Subcutaneous abdominal adipose tissue (tissue), 5 donors: ENCODE measurements at regions not wholly inside any gene's neighbourhood (a gene's known extent, or its start where the extent isn't known, plus 50 kb on each side); places are given as distances from the start of the nearest gene placed in this dataset.
"Not testable (repeated sequence)": the region's sequence is repeated elsewhere in the genome, so short reads cannot be mapped to it uniquely, and the experiment has no call there.

Experiments
- H3K27ac ChIP-seq: one replicate; pipeline ENCODE4 v1.7.0; 2013; ENCODE audit warnings: low read depth, mild to moderate bottlenecking, inconsistent platforms, low read length, moderate library complexity
- H3K27me3 ChIP-seq, 5 donors: one replicate each; pipeline ENCODE4 v1.7.0; 2013; ENCODE audit warnings: low read length in 5 of 5, inconsistent platforms in 1 of 5; ENCODE audit not compliant: control insufficient read depth in 5 of 5, insufficient read depth in 4 of 5
- H3K36me3 ChIP-seq, 5 donors: one replicate each; pipeline ENCODE4 v1.7.0; 2013; ENCODE audit warnings: low read length in 5 of 5; ENCODE audit not compliant: control insufficient read depth in 5 of 5, insufficient read depth in 5 of 5
- H3K4me1 ChIP-seq, 5 donors: one replicate each; pipeline ENCODE4 v1.7.0; 2013; ENCODE audit warnings: low read length in 5 of 5, mild to moderate bottlenecking in 3 of 5, moderate library complexity in 1 of 5; ENCODE audit not compliant: control insufficient read depth in 5 of 5, insufficient read depth in 5 of 5
- H3K4me3 ChIP-seq, 5 donors: one replicate each; pipeline ENCODE4 v1.7.0; 2013; ENCODE audit warnings: low read length in 5 of 5, low read depth in 1 of 5
- H3K9ac ChIP-seq, 5 donors: one replicate each; pipeline ENCODE4 v1.7.0; 2013; ENCODE audit warnings: low read length in 5 of 5, mild to moderate bottlenecking in 4 of 5, moderate library complexity in 3 of 5
- H3K9me3 ChIP-seq, 5 donors: one replicate each; pipeline ENCODE4 v1.7.0; 2013; ENCODE audit warnings: low read length in 5 of 5; ENCODE audit not compliant: control insufficient read depth in 5 of 5
- donor health status: healthy.
- donor health status: healthy.
- donor health status: healthy.
- donor health status: healthy.
- donor health status: healthy.

DNA sequence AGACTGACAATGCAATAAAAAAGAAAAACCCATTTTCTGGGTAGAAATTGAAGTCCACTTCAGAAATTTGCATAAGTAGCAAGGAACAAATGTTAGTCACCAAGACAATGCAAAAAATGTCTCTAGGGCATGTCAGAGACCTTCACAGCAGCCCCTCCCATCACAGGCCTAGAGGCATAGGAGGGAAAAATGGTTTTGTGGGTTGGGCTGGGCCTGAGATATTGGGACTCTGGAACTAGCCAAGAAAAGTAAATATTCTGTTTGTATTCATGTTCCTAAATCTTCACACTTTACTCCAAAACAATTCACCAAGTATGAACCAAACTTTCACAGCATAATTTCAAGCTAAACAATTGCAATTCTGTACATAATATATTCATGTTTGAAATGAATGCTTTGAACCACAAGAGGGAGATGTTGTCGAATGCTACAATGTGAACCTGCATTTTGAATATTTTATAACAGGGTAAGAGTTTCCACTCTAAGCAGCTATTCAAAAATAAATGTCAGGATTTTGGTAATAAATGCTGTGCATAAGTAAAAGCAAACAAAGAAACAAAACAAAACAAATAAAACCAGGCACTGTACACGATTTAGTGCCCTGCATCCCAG lies 429.2 kb downstream of the OTOL1 start:
- Histone ChIP-seq H3K4me1 (peaks cover 0 to 2% (median 0%) of the 10 kb centered on the region in 5 donors), H3K27ac (no peak overlapping the region), H3K9me3 (peaks cover 0 to 5% (median 0%) of the 10 kb centered on the region in 5 donors), H3K9ac (no peak overlapping the region), H3K36me3 (no peaks in the 10 kb centered on the region), H3K4me3 (no peak overlapping the region), H3K27me3 (no peaks in the 10 kb centered on the region)

DNA sequence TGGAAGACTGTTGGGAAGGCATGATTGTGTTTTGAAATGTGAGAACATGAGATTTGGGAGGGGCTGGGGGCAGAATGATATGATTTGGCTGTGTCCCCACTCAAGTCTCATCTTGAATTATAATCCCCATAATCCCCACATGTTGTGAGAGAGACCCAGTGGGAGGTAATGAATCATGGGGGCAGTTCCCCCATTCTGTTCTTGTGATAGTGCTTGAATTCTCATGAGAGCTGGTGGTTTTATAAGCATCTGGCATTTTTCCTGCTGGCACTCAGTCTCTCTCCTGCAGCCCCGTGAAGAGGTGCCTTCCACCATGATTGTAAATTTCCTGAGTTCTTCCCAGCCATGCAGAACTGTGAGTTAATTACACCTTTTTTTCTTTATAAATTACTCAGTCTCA lies 430.5 kb downstream of the OTOL1 start:
- Histone ChIP-seq H3K36me3 (no peaks in the 10 kb centered on the region), H3K27ac (no peak overlapping the region), H3K9me3 (peaks cover 0 to 8% (median 0%) of the 10 kb centered on the region in 5 donors), H3K27me3 (no peaks in the 10 kb centered on the region), H3K4me3 (no peak overlapping the region), H3K9ac (no peak overlapping the region), H3K4me1 (peaks cover 0 to 2% (median 0%) of the 10 kb centered on the region in 5 donors)

DNA sequence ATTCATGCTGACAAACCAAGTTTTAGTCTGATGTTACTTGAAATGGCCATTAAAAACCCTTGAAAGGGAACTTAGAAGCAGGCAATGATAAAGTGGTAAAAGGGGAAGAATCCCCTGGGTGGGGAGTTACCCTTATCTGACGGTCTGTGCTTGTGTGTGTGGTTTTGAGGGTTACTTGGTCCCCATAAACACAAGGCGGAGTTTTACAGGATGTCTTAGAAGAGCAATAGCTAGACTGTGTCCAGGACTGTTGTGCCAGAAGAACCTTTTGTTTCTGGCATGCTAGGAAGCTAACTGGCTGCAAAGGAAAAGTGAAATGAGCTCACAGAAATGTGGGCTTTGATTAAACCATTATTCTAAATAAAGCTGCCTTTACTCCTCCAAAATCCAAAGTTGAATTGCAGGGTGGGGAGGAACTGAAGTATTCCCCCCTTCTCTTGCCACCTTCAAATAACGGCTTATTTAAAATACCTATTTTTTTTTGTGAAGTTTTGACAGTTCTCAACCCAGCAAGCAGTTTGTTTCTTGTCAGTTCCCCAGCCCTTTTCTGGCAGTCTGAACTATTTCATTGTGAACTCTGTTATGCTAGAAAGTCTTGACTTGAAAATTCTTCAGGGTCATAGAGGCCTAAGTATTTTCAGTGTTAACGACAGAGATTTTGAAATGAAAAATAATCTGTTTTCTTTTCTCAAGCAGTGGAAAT lies 443.5 kb downstream of the OTOL1 start:
- Histone ChIP-seq H3K36me3 (no peaks in the 10 kb centered on the region), H3K4me3 (peak overlapping the region in 2 of 5 donors; percentile 43 to 44), H3K9ac (peak overlapping the region in 2 of 5 donors; percentile 25 to 43), H3K4me1 (peaks cover 0 to 17% (median 3%) of the 10 kb centered on the region in 5 donors), H3K27me3 (no peaks in the 10 kb centered on the region), H3K9me3 (no peaks in the 10 kb centered on the region), H3K27ac (peak overlapping the region; percentile 61)

DNA sequence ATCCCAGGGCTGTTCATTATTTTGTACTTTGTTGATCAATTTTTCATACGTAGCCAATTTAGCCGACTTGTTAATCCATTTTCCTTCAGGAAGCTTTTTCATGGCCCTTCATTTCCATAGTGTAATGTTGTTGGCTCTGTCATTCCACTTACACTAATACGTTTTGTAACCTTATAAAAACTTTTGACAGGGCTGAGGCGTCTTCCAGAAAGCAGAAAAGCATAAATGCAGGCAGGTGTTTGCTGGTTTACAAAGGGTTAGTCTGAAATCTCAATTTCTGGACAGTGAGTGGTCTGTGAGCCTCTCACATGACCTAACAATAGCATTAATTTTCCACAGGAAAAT lies 444.0 kb downstream of the OTOL1 start:
- Histone ChIP-seq H3K9me3 (no peaks in the 10 kb centered on the region), H3K36me3 (no peaks in the 10 kb centered on the region), H3K27me3 (no peaks in the 10 kb centered on the region), H3K4me1 (peaks cover 0 to 17% (median 3%) of the 10 kb centered on the region in 5 donors), H3K27ac (peak overlapping the region; percentile 61), H3K4me3 (no peak overlapping the region), H3K9ac (peak overlapping the region in 1 of 5 donors; percentile 43)

GRCh38 chr3:161941891-161942290 lies 445.3 kb downstream of the OTOL1 start:
- Histone ChIP-seq H3K27me3 (no peaks in the 10 kb centered on the region), H3K27ac (no peak overlapping the region), H3K36me3 (no peaks in the 10 kb centered on the region), H3K4me1 (peaks cover 0 to 17% (median 3%) of the 10 kb centered on the region in 5 donors), H3K9ac (no peak overlapping the region), H3K4me3 (no peak overlapping the region), H3K9me3 (no peaks in the 10 kb centered on the region)

GRCh38 chr3:161943801-161944345 lies 447.3 kb downstream of the OTOL1 start:
- not testable (repeated sequence) for H3K36me3 ChIP-seq, H3K9me3 ChIP-seq, H3K27ac ChIP-seq, H3K27me3 ChIP-seq, H3K4me3 ChIP-seq, H3K9ac ChIP-seq
- H3K4me1 ChIP-seq = peaks cover 0 to 17% (median 3%) of the 10 kb centered on the region in 5 donors

DNA sequence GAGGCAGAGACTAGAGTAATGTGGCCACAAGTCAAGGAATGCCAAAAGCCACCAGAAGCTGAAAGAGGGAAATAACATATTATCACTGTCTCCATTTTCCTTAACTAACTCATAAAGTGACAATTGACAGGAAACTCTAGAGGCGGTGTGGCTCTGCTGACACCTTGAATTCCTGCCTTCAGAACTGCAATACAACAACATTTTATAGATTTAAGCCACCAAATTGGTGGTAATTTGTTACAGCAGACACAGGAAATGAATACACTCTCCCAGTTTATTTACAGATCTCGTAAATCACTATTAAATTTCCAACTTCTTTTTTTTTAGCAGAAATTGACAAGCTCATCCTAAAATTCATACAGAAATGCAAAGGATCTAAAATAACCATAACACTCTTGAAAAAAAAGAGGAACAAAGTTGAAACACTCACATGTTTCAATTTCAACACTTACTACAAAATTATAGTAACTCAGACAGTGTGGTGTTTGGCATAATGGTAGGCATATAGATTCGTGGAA lies 449.9 kb downstream of the OTOL1 start:
- H3K4me1 ChIP-seq = peaks cover 0 to 4% (median 0%) of the 10 kb centered on the region in 5 donors
- no peaks in the 10 kb centered on the region for H3K36me3 ChIP-seq
- no peaks in the 10 kb centered on the region for H3K9me3 ChIP-seq
- H3K9ac ChIP-seq = no peak overlapping the region
- no peak overlapping the region for H3K4me3 ChIP-seq
- H3K27me3 ChIP-seq = no peaks in the 10 kb centered on the region
- H3K27ac ChIP-seq = no peak overlapping the region

- Histone ChIP-seq H3K36me3 (no peaks in the 10 kb centered on the region), H3K27me3 (no peaks in the 10 kb centered on the region), H3K4me3 (no peak overlapping the region), H3K4me1 (peaks cover 0 to 4% (median 0%) of the 10 kb centered on the region in 5 donors), H3K9ac (no peak overlapping the region), H3K27ac (no peak overlapping the region), H3K9me3 (no peaks in the 10 kb centered on the region)
Measured at GRCh38 chr3:161950318-161950868, 453.8 kb downstream of the OTOL1 start.

DNA sequence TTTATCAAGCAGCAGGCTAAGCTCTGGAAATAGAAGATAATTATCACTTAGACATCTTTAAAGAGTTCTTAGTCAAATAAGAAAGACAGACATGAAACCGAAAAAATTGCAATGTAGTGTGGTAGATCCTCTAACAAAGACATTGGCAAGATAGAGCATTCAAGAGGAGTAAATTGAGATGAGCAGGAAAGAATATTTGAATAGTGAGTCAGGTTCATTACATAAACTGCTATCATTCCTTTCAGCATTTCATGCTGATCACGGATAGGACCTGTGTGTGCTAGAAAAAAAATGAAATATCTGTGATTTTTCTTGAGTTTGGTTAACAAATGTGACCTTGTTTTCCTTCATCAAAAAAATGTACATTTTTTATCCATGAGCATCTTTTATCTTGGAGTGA lies 460.9 kb downstream of the OTOL1 start:
- Histone ChIP-seq H3K27ac (no peak overlapping the region), H3K9ac (no peak overlapping the region), H3K36me3 (no peaks in the 10 kb centered on the region), H3K4me1 (peaks cover 0 to 3% (median 0%) of the 10 kb centered on the region in 5 donors), H3K9me3 (no peaks in the 10 kb centered on the region), H3K27me3 (no peaks in the 10 kb centered on the region), H3K4me3 (no peak overlapping the region)

- Histone ChIP-seq H3K36me3 (no peaks in the 10 kb centered on the region), H3K4me3 (no peak overlapping the region), H3K27ac (no peak overlapping the region), H3K9ac (no peak overlapping the region), H3K27me3 (no peaks in the 10 kb centered on the region), H3K9me3 (no peaks in the 10 kb centered on the region), H3K4me1 (peaks cover 0 to 3% (median 0%) of the 10 kb centered on the region in 5 donors)
Measured at GRCh38 chr3:161964857-161965256, 468.2 kb downstream of the OTOL1 start.
